ENCODE measurements at regions not wholly inside any gene's neighbourhood (a gene's known extent, or its start where the extent isn't known, plus 50 kb on each side); places are given as distances from the start of the nearest gene placed in this dataset.

DNA sequence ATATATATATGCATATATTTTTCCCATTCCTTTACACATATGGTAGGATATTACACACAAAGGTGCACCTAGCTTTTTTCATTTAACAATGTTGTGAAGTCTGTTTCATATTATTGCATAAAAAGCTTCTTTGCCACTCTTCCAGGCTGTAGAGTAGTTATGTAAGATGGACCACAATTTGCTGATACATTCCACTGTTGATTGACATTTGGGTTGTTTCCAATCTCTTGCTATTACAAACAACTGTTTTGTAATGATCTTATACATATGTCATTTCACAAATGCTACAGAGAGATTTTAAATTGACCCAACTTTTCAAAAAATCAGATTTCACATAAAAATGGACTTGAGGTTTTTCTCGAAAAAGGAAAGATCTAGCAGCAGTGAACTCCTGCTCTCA, 301.4 kb downstream of the CDCA7 start:
- TF ChIP-seq POLR2A (IDR thresholded peaks at IDR 0.05; ENCODE audit: low read length) (no peak), GATA1 (IDR thresholded peaks at IDR 0.05; ENCODE audit: low read depth, low read length) (no peak)

Measured in erythroblast (primary cell).